WTC11 (cell line): ENCODE measurements at regions not wholly inside any gene's neighbourhood (a gene's known extent, or its start where the extent isn't known, plus 50 kb on each side); places are given as distances from the start of the nearest gene placed in this dataset.

Experiments
- ATAC-seq: fragments of 200-7000 bp; cut with Tn5 transposase; 2 replicates; pipeline ENCODE4 v1.10.0; 2021; ENCODE audit warnings: mild to moderate bottlenecking, moderate library complexity
- CTCF ChIA-PET: fragments of 300-600 bp; sonication (Branson Sonifier 250); formaldehyde crosslinking; loops from one replicate; lab custom pipeline; 2021; ENCODE audit warnings: antibody characterized with exemption; lab: Charles Lee
- POLR2A ChIA-PET: fragments of 350-600 bp; sonication (Branson Sonifier 250); formaldehyde crosslinking; loops from one replicate; lab custom pipeline; 2021; ENCODE audit warnings: antibody characterized with exemption; lab: Charles Lee
- DNase-seq: peaks from one replicate; pipeline ENCODE4 v3.0.0; 2021; ENCODE audit warnings: low spot score
- H3K27ac Mint-ChIP-seq: 2 replicates; pipeline ENCODE4 v1.8.0; 2021; ENCODE audit warnings: mixed read lengths
- H3K27me3 Mint-ChIP-seq: 2 replicates; pipeline ENCODE4 v1.8.0; 2021; ENCODE audit warnings: low read depth, mild to moderate bottlenecking, moderate library complexity, mixed read lengths
- H3K36me3 Mint-ChIP-seq: 2 replicates; pipeline ENCODE4 v1.8.0; 2021; ENCODE audit warnings: mixed read lengths
- H3K4me1 Mint-ChIP-seq: 2 replicates; pipeline ENCODE4 v1.8.0; 2022; ENCODE audit warnings: mixed read lengths
- H3K4me3 Mint-ChIP-seq: 2 replicates; pipeline ENCODE4 v1.8.0; 2021; ENCODE audit warnings: mild to moderate bottlenecking, moderate library complexity, mixed read lengths
- H3K9me3 Mint-ChIP-seq: 2 replicates; pipeline ENCODE4 v1.8.0; 2021; ENCODE audit warnings: mixed read lengths
- ETV6 ChIP-seq: sonication (generic); formaldehyde crosslinking; IDR thresholded peaks from 2 replicates; pipeline ENCODE4 v1.8.1; 2022; ENCODE audit warnings: mild to moderate bottlenecking, missing genetic modification reagents
- FOXK1 ChIP-seq: sonication (generic); formaldehyde crosslinking; IDR thresholded peaks from 2 replicates; pipeline ENCODE4 v1.8.0; 2022; ENCODE audit warnings: mild to moderate bottlenecking, moderate library complexity, missing genetic modification reagents
- HMGXB4 ChIP-seq: sonication (generic); formaldehyde crosslinking; IDR thresholded peaks from 2 replicates; pipeline ENCODE4 v1.8.1; 2023; ENCODE audit warnings: mild to moderate bottlenecking, moderate library complexity, missing genetic modification reagents
- MAX ChIP-seq: sonication (generic); formaldehyde crosslinking; IDR thresholded peaks from 2 replicates; pipeline ENCODE4 v1.8.0; 2022; ENCODE audit warnings: mild to moderate bottlenecking, missing genetic modification reagents
- MYBL2 ChIP-seq: sonication (generic); formaldehyde crosslinking; IDR thresholded peaks from 2 replicates; pipeline ENCODE4 v1.8.1; 2023; ENCODE audit warnings: mild to moderate bottlenecking, moderate library complexity, missing genetic modification reagents
- NR1H2 ChIP-seq: sonication (generic); formaldehyde crosslinking; IDR thresholded peaks from 2 replicates; pipeline ENCODE4 v1.9.0; 2021; ENCODE audit warnings: mild to moderate bottlenecking, moderate library complexity, missing genetic modification reagents
- NR2C2 ChIP-seq: sonication (generic); formaldehyde crosslinking; IDR thresholded peaks from 2 replicates; pipeline ENCODE4 v1.8.0; 2022; ENCODE audit warnings: mild to moderate bottlenecking, missing genetic modification reagents
- NR3C1 ChIP-seq: sonication (generic); formaldehyde crosslinking; conservative IDR thresholded peaks from 2 replicates; pipeline ENCODE4 v1.8.1; 2023; ENCODE audit warnings: low read depth, mild to moderate bottlenecking, missing genetic modification reagents
- SP1 ChIP-seq: sonication (generic); formaldehyde crosslinking; conservative IDR thresholded peaks from 2 replicates; pipeline ENCODE4 v1.8.1; 2022; ENCODE audit warnings: missing genetic modification reagents
- TCF7 ChIP-seq: sonication (generic); formaldehyde crosslinking; IDR thresholded peaks from 2 replicates; pipeline ENCODE4 v1.8.0; 2022; ENCODE audit warnings: mild to moderate bottlenecking, low read depth, missing genetic modification reagents, moderate library complexity
- USF1 ChIP-seq: sonication (generic); formaldehyde crosslinking; IDR thresholded peaks from 2 replicates; pipeline ENCODE4 v1.8.0; 2022; ENCODE audit warnings: mild to moderate bottlenecking, missing genetic modification reagents
- ZMAT4 ChIP-seq: fragments of 250-450 bp; sonication (Bioruptor Pico); IDR thresholded peaks from 2 replicates; pipeline ENCODE4 v1.9.0; 2021; ENCODE audit warnings: mild to moderate bottlenecking
- ZNF232 ChIP-seq: sonication (generic); formaldehyde crosslinking; IDR thresholded peaks from 2 replicates; pipeline ENCODE4 v1.8.0; 2022; ENCODE audit warnings: mild to moderate bottlenecking, missing genetic modification reagents
- ZNF416 ChIP-seq: fragments of 250-450 bp; sonication (Bioruptor Pico); IDR thresholded peaks from 2 replicates; pipeline ENCODE4 v1.9.0; 2021; ENCODE audit warnings: mild to moderate bottlenecking, inconsistent platforms
- ZNF671 ChIP-seq: fragments of 250-450 bp; sonication (Bioruptor Pico); IDR thresholded peaks from 2 replicates; pipeline ENCODE4 v1.8.0; 2021; ENCODE audit warnings: mild to moderate bottlenecking
- ZSCAN18 ChIP-seq: fragments of 250-450 bp; sonication (Bioruptor Pico); IDR thresholded peaks from 2 replicates; pipeline ENCODE4 v2.1.2; 2022; ENCODE audit warnings: mild to moderate bottlenecking, moderate library complexity
- TF ChIP-seq, protein P1 (sequence below): sonication (generic); formaldehyde crosslinking; IDR thresholded peaks from 2 replicates; pipeline ENCODE4 v1.8.1; 2023; ENCODE audit warnings: mild to moderate bottlenecking, missing genetic modification reagents, moderate library complexity
- TF ChIP-seq, protein P2 (sequence below): sonication (generic); formaldehyde crosslinking; IDR thresholded peaks from 2 replicates; pipeline ENCODE4 v1.8.1; 2022; ENCODE audit warnings: low read depth, mild to moderate bottlenecking, moderate library complexity, missing genetic modification reagents, borderline replicate concordance

DNA sequence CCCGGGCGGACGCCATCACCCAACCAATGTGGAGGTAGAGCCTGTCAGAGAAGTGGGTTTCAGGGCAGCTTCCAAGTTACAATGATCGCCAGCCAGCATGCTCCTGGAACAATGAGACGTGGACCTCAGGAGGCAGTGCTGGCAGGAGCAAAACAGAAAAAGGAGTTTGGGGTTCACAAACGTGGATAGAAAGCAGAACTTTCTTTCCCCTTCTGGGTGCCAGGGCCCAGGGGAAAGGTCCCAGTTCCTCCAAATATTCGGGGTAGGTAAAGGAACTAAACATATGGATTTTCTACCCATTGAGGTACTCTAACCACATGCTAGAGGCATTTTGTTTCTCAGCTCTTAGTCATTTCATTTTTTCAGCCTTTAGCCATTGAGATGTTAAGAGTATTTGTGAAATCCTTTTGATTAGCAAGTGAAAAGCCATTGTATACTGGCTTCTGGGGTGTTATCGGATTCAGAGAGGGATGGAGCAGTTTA is 488.4 kb upstream of the ADGRL2 start:
- ChIA-PET CTCF (no interaction called here), POLR2A (no interaction called here)
- Mint-ChIP-seq H3K27me3 (peaks cover 9% of the 10 kb centered on the region), H3K4me1 (peaks cover 90% of the 10 kb centered on the region), H3K9me3 (no peaks in the 10 kb centered on the region)
- peak; percentile 25 for DNase-seq
- TF ChIP-seq TCF7 (CRISPR knock-in tag) (no peak), NR1H2 (CRISPR knock-in tag) (no peak), MAX (CRISPR knock-in tag) (0 out of 2 replicates have a peak, but pooled peaks have one; percentile 9), NR3C1 (CRISPR knock-in tag) (no peak), MYBL2 (CRISPR knock-in tag) (no peak), NR2C2 (CRISPR knock-in tag) (no peak), ZNF232 (CRISPR knock-in tag) (no peak), USF1 (CRISPR knock-in tag) (no peak), FOXK1 (0 out of 2 replicates have a peak, but pooled peaks have one; percentile 33), ZNF416 (no peak), HMGXB4 (CRISPR knock-in tag) (no peak), ZSCAN18 (CRISPR knock-in tag) (no peak), ETV6 (peak; percentile 67), SP1 (CRISPR knock-in tag) (no peak; the same call in 1 of the 2 replicates)
- TF ChIP-seq, protein P1, sequence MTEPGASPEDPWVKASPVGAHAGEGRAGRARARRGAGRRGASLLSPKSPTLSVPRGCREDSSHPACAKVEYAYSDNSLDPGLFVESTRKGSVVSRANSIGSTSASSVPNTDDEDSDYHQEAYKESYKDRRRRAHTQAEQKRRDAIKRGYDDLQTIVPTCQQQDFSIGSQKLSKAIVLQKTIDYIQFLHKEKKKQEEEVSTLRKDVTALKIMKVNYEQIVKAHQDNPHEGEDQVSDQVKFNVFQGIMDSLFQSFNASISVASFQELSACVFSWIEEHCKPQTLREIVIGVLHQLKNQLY (CRISPR knock-in tag): no peak
- TF ChIP-seq, protein P2, sequence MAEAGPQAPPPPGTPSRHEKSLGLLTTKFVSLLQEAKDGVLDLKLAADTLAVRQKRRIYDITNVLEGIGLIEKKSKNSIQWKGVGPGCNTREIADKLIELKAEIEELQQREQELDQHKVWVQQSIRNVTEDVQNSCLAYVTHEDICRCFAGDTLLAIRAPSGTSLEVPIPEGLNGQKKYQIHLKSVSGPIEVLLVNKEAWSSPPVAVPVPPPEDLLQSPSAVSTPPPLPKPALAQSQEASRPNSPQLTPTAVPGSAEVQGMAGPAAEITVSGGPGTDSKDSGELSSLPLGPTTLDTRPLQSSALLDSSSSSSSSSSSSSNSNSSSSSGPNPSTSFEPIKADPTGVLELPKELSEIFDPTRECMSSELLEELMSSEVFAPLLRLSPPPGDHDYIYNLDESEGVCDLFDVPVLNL: no peak
- TF ChIP-seq, all 79 proteins: peak for 3
- ATAC-seq: peak; percentile 74
- Mint-ChIP-seq H3K27ac (peak overlapping the region; percentile 94), H3K36me3 (no peaks in the 10 kb centered on the region), H3K4me3 (peak overlapping the region; percentile 64)

DNA sequence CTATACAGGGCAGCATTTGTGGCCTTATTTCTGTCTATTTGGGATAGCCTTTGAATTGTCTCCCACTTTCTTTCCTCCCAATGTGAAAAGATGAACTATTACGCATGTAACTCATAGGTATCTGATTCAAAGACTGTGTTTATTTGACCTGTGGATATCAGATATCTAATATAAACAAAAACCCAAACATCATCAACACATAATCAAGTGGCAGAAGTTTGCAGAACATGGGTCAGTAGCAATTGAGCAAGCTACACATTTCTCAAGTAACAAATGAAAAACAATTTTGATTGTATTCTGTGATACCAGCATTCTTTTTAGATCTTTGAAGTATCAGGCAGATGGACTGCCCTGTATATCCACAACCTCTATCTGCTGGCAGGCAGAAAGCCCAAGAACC is 490.5 kb upstream of the ADGRL2 start:
- H3K9me3 Mint-ChIP-seq: no peaks in the 10 kb centered on the region
- DNase-seq (no peak), ATAC-seq (no peak)
- TF ChIP-seq ZNF671 (no peak), ZMAT4 (CRISPR knock-in tag) (no peak)
- H3K4me3 Mint-ChIP-seq: no peak overlapping the region
- peaks cover 9% of the 10 kb centered on the region for H3K27me3 Mint-ChIP-seq
- no peak overlapping the region for H3K27ac Mint-ChIP-seq
- no peaks in the 10 kb centered on the region for H3K36me3 Mint-ChIP-seq
- ChIA-PET POLR2A (no interaction called here), CTCF (no interaction called here)
- H3K4me1 Mint-ChIP-seq: peaks cover 80% of the 10 kb centered on the region
